ENCODE measurements at regions not wholly inside any gene's neighbourhood (a gene's known extent, or its start where the extent isn't known, plus 50 kb on each side); places are given as distances from the start of the nearest gene placed in this dataset.

- Histone ChIP-seq H3K27me3 (no peaks in the 10 kb centered on the region), H3K4me3 (no peak overlapping the region), H3K4me1 (no peaks in the 10 kb centered on the region), H3K36me3 (no peaks in the 10 kb centered on the region), H3K9me3 (no peaks in the 10 kb centered on the region), H3K27ac (no peak overlapping the region)
- ATAC-seq, result no peak
- no peak for DNase-seq
- no peak for TF ChIP-seq CTCF (IDR thresholded peaks at IDR 0.05)
- intact Hi-C loops (cut with DNase I), result no loop called here
Measured at GRCh38 chr3:177640319-177640965, 443.2 kb upstream of the TBL1XR1 start.

- intact Hi-C loops (cut with DNase I), result no loop called here
- no peaks in the 10 kb centered on the region for H3K9me3 ChIP-seq
- no peak overlapping the region for H3K27ac ChIP-seq
- H3K4me3 ChIP-seq, result no peak overlapping the region
- no peaks in the 10 kb centered on the region for H3K4me1 ChIP-seq
- DNase-seq (no peak), ATAC-seq (no peak)
- H3K27me3 ChIP-seq, result no peaks in the 10 kb centered on the region
- H3K36me3 ChIP-seq, result no peaks in the 10 kb centered on the region
- TF ChIP-seq CTCF (IDR thresholded peaks at IDR 0.05), result no peak
Measured at GRCh38 chr3:177641206-177641605, 443.9 kb upstream of the TBL1XR1 start.

GRCh38 chr3:177642042-177642803, 444.9 kb upstream of the TBL1XR1 start:
- no peak for ATAC-seq

GRCh38 chr3:177642804-177643125, 445.5 kb upstream of the TBL1XR1 start:
- no peak overlapping the region for H3K4me3 ChIP-seq
- no peaks in the 10 kb centered on the region for H3K9me3 ChIP-seq
- intact Hi-C loops (cut with DNase I), result no loop called here
- ATAC-seq (no peak), DNase-seq (no peak)
- no peaks in the 10 kb centered on the region for H3K27me3 ChIP-seq
- TF ChIP-seq CTCF (IDR thresholded peaks at IDR 0.05), result no peak
- H3K36me3 ChIP-seq, result no peaks in the 10 kb centered on the region
- H3K4me1 ChIP-seq, result peaks cover 0 to 5% of the 10 kb centered on the region in 2 donors
- H3K27ac ChIP-seq, result no peak overlapping the region

More at GRCh38 chr3:177642042-177642803, 444.9 kb upstream of the TBL1XR1 start:
- H3K4me3 ChIP-seq, result no peak overlapping the region
- H3K27ac ChIP-seq, result no peak overlapping the region
- intact Hi-C loops (cut with DNase I), result no loop called here
- H3K36me3 ChIP-seq, result no peaks in the 10 kb centered on the region
- H3K4me1 ChIP-seq, result no peaks in the 10 kb centered on the region
- DNase-seq, result no peak
- no peaks in the 10 kb centered on the region for H3K9me3 ChIP-seq
- H3K27me3 ChIP-seq, result no peaks in the 10 kb centered on the region
- TF ChIP-seq CTCF (IDR thresholded peaks at IDR 0.05), result no peak

GRCh38 chr3:177646749-177647148, 449.5 kb upstream of the TBL1XR1 start:
- Histone ChIP-seq H3K4me3 (no peak overlapping the region), H3K27ac (no peak overlapping the region), H3K9me3 (no peaks in the 10 kb centered on the region), H3K36me3 (no peaks in the 10 kb centered on the region), H3K27me3 (no peaks in the 10 kb centered on the region), H3K4me1 (peaks cover 0 to 5% of the 10 kb centered on the region in 2 donors)
- ATAC-seq (peak; percentile 54), DNase-seq (no peak)
- intact Hi-C loops (cut with DNase I), result no loop called here
- no peak for TF ChIP-seq CTCF (IDR thresholded peaks at IDR 0.05)
